ENCODE measurements at regions not wholly inside any gene's neighbourhood (a gene's known extent, or its start where the extent isn't known, plus 50 kb on each side); places are given as distances from the start of the nearest gene placed in this dataset.
"Not testable (repeated sequence)": the region's sequence is repeated elsewhere in the genome, so short reads cannot be mapped to it uniquely, and the experiment has no call there.

DNA sequence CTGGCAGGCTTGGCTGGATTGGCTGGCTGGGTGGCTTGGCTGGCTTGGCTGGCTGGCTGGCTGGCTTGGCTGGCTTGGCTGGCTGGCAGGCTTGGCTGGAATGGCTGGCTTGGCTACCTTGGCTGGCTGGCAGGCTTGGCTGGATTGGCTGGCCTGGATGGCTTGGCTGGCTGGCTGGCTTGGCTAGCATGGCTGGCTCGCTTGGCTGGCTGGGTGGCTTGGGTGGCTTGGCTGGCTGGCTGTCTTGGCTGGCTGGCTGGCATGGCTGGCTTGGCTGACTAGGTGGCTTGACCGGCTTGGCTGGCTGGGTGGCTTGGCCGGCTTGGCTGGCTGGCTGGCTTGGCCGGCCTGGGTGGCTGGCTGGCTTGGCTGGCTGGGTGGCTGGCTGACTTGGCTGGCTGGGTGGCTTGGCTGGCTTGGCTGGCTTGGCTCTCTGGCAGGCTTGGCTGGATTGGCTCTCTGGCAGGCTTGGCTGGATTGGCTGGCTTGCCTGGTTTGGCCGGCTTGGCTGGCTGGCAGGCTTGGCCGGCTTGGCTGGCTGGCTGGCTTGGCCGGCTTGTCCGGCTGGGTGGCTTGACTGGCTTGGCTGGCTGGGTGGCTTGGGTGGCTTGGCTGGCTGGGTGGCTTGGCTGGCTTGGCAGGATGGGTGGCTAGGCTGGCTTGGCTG, 440.9 kb downstream of the GOLGA6L6 start:
- TF ChIP-seq, protein P1, sequence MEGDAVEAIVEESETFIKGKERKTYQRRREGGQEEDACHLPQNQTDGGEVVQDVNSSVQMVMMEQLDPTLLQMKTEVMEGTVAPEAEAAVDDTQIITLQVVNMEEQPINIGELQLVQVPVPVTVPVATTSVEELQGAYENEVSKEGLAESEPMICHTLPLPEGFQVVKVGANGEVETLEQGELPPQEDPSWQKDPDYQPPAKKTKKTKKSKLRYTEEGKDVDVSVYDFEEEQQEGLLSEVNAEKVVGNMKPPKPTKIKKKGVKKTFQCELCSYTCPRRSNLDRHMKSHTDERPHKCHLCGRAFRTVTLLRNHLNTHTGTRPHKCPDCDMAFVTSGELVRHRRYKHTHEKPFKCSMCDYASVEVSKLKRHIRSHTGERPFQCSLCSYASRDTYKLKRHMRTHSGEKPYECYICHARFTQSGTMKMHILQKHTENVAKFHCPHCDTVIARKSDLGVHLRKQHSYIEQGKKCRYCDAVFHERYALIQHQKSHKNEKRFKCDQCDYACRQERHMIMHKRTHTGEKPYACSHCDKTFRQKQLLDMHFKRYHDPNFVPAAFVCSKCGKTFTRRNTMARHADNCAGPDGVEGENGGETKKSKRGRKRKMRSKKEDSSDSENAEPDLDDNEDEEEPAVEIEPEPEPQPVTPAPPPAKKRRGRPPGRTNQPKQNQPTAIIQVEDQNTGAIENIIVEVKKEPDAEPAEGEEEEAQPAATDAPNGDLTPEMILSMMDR (IDR thresholded peaks at IDR 0.05; ENCODE audit: insufficient read depth, low read depth, low read length), result not testable (repeated sequence)
- not testable (repeated sequence) for TF ChIP-seq EZH2 (IDR thresholded peaks at IDR 0.05; ENCODE audit: insufficient read depth, low read length)
